WTC11 (cell line): ENCODE measurements at regions not wholly inside any gene's neighbourhood (a gene's known extent, or its start where the extent isn't known, plus 50 kb on each side); places are given as distances from the start of the nearest gene placed in this dataset.

ENCODE experiments used
- ATAC-seq: fragments of 200-7000 bp; cut with Tn5 transposase; 2 replicates; pipeline ENCODE4 v1.10.0; 2021; ENCODE audit warnings: mild to moderate bottlenecking, moderate library complexity
- CTCF ChIA-PET: fragments of 300-600 bp; sonication (Branson Sonifier 250); formaldehyde crosslinking; loops from one replicate; lab custom pipeline; 2021; ENCODE audit warnings: antibody characterized with exemption; lab: Charles Lee
- POLR2A ChIA-PET: fragments of 350-600 bp; sonication (Branson Sonifier 250); formaldehyde crosslinking; loops from one replicate; lab custom pipeline; 2021; ENCODE audit warnings: antibody characterized with exemption; lab: Charles Lee
- DNase-seq: peaks from one replicate; pipeline ENCODE4 v3.0.0; 2021; ENCODE audit warnings: low spot score
- H3K27ac Mint-ChIP-seq: 2 replicates; pipeline ENCODE4 v1.8.0; 2021; ENCODE audit warnings: mixed read lengths
- H3K27me3 Mint-ChIP-seq: 2 replicates; pipeline ENCODE4 v1.8.0; 2021; ENCODE audit warnings: low read depth, mild to moderate bottlenecking, moderate library complexity, mixed read lengths
- H3K36me3 Mint-ChIP-seq: 2 replicates; pipeline ENCODE4 v1.8.0; 2021; ENCODE audit warnings: mixed read lengths
- H3K4me1 Mint-ChIP-seq: 2 replicates; pipeline ENCODE4 v1.8.0; 2022; ENCODE audit warnings: mixed read lengths
- H3K4me3 Mint-ChIP-seq: 2 replicates; pipeline ENCODE4 v1.8.0; 2021; ENCODE audit warnings: mild to moderate bottlenecking, moderate library complexity, mixed read lengths
- H3K9me3 Mint-ChIP-seq: 2 replicates; pipeline ENCODE4 v1.8.0; 2021; ENCODE audit warnings: mixed read lengths
- GRHL2 ChIP-seq: fragments of 250-450 bp; sonication (Bioruptor Pico); IDR thresholded peaks from 2 replicates; pipeline ENCODE4 v1.8.0; 2022; ENCODE audit warnings: mild to moderate bottlenecking, moderate library complexity; ENCODE audit not compliant: insufficient replicate concordance, severe bottlenecking
- HMGA2 ChIP-seq: fragments of 250-450 bp; sonication (Bioruptor Pico); IDR thresholded peaks from 2 replicates; pipeline ENCODE4 v1.4.0; 2021; ENCODE audit warnings: mild to moderate bottlenecking, moderate library complexity
- MYBL2 ChIP-seq: sonication (generic); formaldehyde crosslinking; IDR thresholded peaks from 2 replicates; pipeline ENCODE4 v1.8.1; 2023; ENCODE audit warnings: mild to moderate bottlenecking, moderate library complexity, missing genetic modification reagents
- NR2C2 ChIP-seq: sonication (generic); formaldehyde crosslinking; IDR thresholded peaks from 2 replicates; pipeline ENCODE4 v1.8.0; 2022; ENCODE audit warnings: mild to moderate bottlenecking, missing genetic modification reagents
- ZNF219 ChIP-seq: sonication (generic); formaldehyde crosslinking; IDR thresholded peaks from 2 replicates; pipeline ENCODE4 v1.8.0; 2023; ENCODE audit warnings: missing genetic modification reagents, mild to moderate bottlenecking, borderline replicate concordance
- ZNF232 ChIP-seq: sonication (generic); formaldehyde crosslinking; IDR thresholded peaks from 2 replicates; pipeline ENCODE4 v1.8.0; 2022; ENCODE audit warnings: mild to moderate bottlenecking, missing genetic modification reagents
- TF ChIP-seq, protein P1 (sequence below): sonication (generic); formaldehyde crosslinking; IDR thresholded peaks from 2 replicates; pipeline ENCODE4 v1.8.1; 2023; ENCODE audit warnings: mild to moderate bottlenecking, missing genetic modification reagents, moderate library complexity
- TF ChIP-seq, protein P2 (sequence below): sonication (generic); formaldehyde crosslinking; conservative IDR thresholded peaks from 2 replicates; pipeline ENCODE4 v1.8.1; 2023; ENCODE audit warnings: mild to moderate bottlenecking, low read depth, missing genetic modification reagents, moderate library complexity
- TF ChIP-seq, protein P3 (sequence below): fragments of 250-450 bp; sonication (Bioruptor Pico); IDR thresholded peaks from 2 replicates; pipeline ENCODE4 v2.1.2; 2022; ENCODE audit warnings: mild to moderate bottlenecking, moderate library complexity
- TF ChIP-seq, protein P4 (sequence below): sonication (generic); formaldehyde crosslinking; IDR thresholded peaks from 2 replicates; pipeline ENCODE4 v1.8.1; 2022; ENCODE audit warnings: mild to moderate bottlenecking, missing genetic modification reagents, moderate library complexity, borderline replicate concordance
- TF ChIP-seq, protein P5 (sequence below): fragments of 250-450 bp; sonication (Bioruptor Pico); IDR thresholded peaks from 2 replicates; pipeline ENCODE4 v1.9.0; 2021; ENCODE audit warnings: mild to moderate bottlenecking
- TF ChIP-seq, protein P6 (sequence below): sonication (generic); formaldehyde crosslinking; IDR thresholded peaks from 2 replicates; pipeline ENCODE4 v1.8.1; 2022; ENCODE audit warnings: low read depth, mild to moderate bottlenecking, moderate library complexity, missing genetic modification reagents, borderline replicate concordance
- TF ChIP-seq, protein P7 (sequence below): sonication (generic); formaldehyde crosslinking; IDR thresholded peaks from 2 replicates; pipeline ENCODE4 v1.8.0; 2022; ENCODE audit warnings: mild to moderate bottlenecking, missing genetic modification reagents
- TF ChIP-seq, protein P8 (sequence below): sonication (generic); formaldehyde crosslinking; IDR thresholded peaks from 2 replicates; pipeline ENCODE4 v1.8.1; 2023; ENCODE audit warnings: mild to moderate bottlenecking, missing genetic modification reagents, borderline replicate concordance
- TF ChIP-seq, protein P9 (sequence below): fragments of 250-450 bp; sonication (Bioruptor Pico); IDR thresholded peaks from 2 replicates; pipeline ENCODE4 v1.9.0; 2021; ENCODE audit warnings: mild to moderate bottlenecking, borderline replicate concordance
- TF ChIP-seq, protein P10 (sequence below): fragments of 250-450 bp; sonication (Bioruptor Pico); IDR thresholded peaks from 2 replicates; pipeline ENCODE4 v1.9.0; 2021; ENCODE audit warnings: moderate library complexity, mild to moderate bottlenecking, inconsistent platforms, borderline replicate concordance

DNA sequence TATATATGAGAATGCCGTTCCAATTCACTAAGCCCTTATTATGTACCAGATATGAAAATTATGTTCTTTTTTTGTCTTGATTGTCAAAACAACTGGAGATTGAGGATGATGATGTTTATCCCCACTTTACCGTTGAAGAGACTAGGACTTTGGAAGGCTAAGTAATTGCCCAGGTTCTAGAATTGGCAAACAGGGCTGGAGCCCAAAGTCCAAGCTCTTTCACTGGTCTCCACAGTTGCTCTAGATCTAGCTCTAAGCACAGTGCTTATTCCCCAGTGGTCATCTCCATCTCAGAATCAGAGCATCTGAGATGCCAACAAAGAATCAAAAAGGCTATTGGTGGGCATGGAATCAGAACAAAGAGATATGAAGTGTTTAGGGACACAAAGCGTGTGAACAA, 215.3 kb upstream of the FOXA2 start (continued):
- TF ChIP-seq, protein P1, sequence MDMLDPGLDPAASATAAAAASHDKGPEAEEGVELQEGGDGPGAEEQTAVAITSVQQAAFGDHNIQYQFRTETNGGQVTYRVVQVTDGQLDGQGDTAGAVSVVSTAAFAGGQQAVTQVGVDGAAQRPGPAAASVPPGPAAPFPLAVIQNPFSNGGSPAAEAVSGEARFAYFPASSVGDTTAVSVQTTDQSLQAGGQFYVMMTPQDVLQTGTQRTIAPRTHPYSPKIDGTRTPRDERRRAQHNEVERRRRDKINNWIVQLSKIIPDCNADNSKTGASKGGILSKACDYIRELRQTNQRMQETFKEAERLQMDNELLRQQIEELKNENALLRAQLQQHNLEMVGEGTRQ (CRISPR knock-in tag) = no peak
- TF ChIP-seq, protein P2, sequence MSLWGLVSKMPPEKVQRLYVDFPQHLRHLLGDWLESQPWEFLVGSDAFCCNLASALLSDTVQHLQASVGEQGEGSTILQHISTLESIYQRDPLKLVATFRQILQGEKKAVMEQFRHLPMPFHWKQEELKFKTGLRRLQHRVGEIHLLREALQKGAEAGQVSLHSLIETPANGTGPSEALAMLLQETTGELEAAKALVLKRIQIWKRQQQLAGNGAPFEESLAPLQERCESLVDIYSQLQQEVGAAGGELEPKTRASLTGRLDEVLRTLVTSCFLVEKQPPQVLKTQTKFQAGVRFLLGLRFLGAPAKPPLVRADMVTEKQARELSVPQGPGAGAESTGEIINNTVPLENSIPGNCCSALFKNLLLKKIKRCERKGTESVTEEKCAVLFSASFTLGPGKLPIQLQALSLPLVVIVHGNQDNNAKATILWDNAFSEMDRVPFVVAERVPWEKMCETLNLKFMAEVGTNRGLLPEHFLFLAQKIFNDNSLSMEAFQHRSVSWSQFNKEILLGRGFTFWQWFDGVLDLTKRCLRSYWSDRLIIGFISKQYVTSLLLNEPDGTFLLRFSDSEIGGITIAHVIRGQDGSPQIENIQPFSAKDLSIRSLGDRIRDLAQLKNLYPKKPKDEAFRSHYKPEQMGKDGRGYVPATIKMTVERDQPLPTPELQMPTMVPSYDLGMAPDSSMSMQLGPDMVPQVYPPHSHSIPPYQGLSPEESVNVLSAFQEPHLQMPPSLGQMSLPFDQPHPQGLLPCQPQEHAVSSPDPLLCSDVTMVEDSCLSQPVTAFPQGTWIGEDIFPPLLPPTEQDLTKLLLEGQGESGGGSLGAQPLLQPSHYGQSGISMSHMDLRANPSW (CRISPR knock-in tag) = no peak
- TF ChIP-seq, protein P3, sequence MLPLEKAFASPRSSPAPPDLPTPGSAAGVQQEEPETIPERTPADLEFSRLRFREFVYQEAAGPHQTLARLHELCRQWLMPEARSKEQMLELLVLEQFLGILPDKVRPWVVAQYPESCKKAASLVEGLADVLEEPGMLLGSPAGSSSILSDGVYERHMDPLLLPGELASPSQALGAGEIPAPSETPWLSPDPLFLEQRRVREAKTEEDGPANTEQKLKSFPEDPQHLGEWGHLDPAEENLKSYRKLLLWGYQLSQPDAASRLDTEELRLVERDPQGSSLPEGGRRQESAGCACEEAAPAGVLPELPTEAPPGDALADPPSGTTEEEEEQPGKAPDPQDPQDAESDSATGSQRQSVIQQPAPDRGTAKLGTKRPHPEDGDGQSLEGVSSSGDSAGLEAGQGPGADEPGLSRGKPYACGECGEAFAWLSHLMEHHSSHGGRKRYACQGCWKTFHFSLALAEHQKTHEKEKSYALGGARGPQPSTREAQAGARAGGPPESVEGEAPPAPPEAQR (CRISPR knock-in tag) = no peak
- TF ChIP-seq, protein P4, sequence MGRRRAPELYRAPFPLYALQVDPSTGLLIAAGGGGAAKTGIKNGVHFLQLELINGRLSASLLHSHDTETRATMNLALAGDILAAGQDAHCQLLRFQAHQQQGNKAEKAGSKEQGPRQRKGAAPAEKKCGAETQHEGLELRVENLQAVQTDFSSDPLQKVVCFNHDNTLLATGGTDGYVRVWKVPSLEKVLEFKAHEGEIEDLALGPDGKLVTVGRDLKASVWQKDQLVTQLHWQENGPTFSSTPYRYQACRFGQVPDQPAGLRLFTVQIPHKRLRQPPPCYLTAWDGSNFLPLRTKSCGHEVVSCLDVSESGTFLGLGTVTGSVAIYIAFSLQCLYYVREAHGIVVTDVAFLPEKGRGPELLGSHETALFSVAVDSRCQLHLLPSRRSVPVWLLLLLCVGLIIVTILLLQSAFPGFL (CRISPR knock-in tag) = no peak
- no peak for TF ChIP-seq ZNF232 (CRISPR knock-in tag)
- TF ChIP-seq, protein P5, sequence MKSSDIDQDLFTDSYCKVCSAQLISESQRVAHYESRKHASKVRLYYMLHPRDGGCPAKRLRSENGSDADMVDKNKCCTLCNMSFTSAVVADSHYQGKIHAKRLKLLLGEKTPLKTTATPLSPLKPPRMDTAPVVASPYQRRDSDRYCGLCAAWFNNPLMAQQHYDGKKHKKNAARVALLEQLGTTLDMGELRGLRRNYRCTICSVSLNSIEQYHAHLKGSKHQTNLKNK (CRISPR knock-in tag) = no peak
- TF ChIP-seq ZNF219 (CRISPR knock-in tag) = no peak
- TF ChIP-seq GRHL2 (CRISPR knock-in tag) = no peak
- TF ChIP-seq MYBL2 = no peak

DNA sequence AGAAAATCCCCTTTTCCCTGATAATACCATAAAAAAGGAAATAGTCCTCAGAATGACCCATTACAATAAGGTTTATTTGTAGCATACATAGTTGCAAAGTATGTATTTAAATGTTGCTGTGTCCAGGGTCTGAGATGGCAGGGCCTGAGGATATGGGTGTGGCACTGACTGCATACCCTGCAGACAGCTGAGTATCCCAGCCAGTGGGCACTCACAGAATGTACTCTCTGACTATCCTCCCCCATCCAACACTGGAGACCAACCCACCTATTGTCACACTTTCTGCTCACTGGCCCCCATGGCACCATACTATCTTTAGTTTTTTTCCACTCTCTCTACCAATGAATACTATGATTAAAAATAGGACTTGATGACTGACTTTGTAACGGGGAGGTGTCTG, 215.8 kb upstream of the FOXA2 start:
- no peak for ATAC-seq
- POLR2A ChIA-PET = no interaction called here
- TF ChIP-seq, protein P6, sequence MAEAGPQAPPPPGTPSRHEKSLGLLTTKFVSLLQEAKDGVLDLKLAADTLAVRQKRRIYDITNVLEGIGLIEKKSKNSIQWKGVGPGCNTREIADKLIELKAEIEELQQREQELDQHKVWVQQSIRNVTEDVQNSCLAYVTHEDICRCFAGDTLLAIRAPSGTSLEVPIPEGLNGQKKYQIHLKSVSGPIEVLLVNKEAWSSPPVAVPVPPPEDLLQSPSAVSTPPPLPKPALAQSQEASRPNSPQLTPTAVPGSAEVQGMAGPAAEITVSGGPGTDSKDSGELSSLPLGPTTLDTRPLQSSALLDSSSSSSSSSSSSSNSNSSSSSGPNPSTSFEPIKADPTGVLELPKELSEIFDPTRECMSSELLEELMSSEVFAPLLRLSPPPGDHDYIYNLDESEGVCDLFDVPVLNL = no peak
- TF ChIP-seq, protein P7, sequence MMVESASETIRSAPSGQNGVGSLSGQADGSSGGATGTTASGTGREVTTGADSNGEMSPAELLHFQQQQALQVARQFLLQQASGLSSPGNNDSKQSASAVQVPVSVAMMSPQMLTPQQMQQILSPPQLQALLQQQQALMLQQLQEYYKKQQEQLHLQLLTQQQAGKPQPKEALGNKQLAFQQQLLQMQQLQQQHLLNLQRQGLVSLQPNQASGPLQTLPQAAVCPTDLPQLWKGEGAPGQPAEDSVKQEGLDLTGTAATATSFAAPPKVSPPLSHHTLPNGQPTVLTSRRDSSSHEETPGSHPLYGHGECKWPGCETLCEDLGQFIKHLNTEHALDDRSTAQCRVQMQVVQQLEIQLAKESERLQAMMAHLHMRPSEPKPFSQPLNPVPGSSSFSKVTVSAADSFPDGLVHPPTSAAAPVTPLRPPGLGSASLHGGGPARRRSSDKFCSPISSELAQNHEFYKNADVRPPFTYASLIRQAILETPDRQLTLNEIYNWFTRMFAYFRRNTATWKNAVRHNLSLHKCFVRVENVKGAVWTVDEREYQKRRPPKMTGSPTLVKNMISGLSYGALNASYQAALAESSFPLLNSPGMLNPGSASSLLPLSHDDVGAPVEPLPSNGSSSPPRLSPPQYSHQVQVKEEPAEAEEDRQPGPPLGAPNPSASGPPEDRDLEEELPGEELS (CRISPR knock-in tag) = no peak
- TF ChIP-seq, protein P8, sequence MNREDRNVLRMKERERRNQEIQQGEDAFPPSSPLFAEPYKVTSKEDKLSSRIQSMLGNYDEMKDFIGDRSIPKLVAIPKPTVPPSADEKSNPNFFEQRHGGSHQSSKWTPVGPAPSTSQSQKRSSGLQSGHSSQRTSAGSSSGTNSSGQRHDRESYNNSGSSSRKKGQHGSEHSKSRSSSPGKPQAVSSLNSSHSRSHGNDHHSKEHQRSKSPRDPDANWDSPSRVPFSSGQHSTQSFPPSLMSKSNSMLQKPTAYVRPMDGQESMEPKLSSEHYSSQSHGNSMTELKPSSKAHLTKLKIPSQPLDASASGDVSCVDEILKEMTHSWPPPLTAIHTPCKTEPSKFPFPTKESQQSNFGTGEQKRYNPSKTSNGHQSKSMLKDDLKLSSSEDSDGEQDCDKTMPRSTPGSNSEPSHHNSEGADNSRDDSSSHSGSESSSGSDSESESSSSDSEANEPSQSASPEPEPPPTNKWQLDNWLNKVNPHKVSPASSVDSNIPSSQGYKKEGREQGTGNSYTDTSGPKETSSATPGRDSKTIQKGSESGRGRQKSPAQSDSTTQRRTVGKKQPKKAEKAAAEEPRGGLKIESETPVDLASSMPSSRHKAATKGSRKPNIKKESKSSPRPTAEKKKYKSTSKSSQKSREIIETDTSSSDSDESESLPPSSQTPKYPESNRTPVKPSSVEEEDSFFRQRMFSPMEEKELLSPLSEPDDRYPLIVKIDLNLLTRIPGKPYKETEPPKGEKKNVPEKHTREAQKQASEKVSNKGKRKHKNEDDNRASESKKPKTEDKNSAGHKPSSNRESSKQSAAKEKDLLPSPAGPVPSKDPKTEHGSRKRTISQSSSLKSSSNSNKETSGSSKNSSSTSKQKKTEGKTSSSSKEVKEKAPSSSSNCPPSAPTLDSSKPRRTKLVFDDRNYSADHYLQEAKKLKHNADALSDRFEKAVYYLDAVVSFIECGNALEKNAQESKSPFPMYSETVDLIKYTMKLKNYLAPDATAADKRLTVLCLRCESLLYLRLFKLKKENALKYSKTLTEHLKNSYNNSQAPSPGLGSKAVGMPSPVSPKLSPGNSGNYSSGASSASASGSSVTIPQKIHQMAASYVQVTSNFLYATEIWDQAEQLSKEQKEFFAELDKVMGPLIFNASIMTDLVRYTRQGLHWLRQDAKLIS = no peak
- TF ChIP-seq, protein P9, sequence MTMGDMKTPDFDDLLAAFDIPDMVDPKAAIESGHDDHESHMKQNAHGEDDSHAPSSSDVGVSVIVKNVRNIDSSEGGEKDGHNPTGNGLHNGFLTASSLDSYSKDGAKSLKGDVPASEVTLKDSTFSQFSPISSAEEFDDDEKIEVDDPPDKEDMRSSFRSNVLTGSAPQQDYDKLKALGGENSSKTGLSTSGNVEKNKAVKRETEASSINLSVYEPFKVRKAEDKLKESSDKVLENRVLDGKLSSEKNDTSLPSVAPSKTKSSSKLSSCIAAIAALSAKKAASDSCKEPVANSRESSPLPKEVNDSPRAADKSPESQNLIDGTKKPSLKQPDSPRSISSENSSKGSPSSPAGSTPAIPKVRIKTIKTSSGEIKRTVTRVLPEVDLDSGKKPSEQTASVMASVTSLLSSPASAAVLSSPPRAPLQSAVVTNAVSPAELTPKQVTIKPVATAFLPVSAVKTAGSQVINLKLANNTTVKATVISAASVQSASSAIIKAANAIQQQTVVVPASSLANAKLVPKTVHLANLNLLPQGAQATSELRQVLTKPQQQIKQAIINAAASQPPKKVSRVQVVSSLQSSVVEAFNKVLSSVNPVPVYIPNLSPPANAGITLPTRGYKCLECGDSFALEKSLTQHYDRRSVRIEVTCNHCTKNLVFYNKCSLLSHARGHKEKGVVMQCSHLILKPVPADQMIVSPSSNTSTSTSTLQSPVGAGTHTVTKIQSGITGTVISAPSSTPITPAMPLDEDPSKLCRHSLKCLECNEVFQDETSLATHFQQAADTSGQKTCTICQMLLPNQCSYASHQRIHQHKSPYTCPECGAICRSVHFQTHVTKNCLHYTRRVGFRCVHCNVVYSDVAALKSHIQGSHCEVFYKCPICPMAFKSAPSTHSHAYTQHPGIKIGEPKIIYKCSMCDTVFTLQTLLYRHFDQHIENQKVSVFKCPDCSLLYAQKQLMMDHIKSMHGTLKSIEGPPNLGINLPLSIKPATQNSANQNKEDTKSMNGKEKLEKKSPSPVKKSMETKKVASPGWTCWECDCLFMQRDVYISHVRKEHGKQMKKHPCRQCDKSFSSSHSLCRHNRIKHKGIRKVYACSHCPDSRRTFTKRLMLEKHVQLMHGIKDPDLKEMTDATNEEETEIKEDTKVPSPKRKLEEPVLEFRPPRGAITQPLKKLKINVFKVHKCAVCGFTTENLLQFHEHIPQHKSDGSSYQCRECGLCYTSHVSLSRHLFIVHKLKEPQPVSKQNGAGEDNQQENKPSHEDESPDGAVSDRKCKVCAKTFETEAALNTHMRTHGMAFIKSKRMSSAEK (CRISPR knock-in tag) = no peak
- TF ChIP-seq HMGA2 (CRISPR knock-in tag) (no peak), NR2C2 (CRISPR knock-in tag) (no peak)
- TF ChIP-seq, protein P10, sequence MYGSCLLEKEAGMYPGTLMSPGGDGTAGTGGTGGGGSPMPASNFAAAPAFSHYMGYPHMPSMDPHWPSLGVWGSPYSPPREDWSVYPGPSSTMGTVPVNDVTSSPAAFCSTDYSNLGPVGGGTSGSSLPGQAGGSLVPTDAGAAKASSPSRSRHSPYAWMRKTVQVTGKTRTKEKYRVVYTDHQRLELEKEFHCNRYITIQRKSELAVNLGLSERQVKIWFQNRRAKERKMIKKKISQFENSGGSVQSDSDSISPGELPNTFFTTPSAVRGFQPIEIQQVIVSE = no peak

More for the DNA sequence above, 215.8 kb upstream of the FOXA2 start:
- Mint-ChIP-seq H3K27me3 (no peaks in the 10 kb centered on the region), H3K36me3 (no peaks in the 10 kb centered on the region), H3K9me3 (peaks cover 7% of the 10 kb centered on the region; the same call in 1 of the 2 replicates), H3K27ac (no peak overlapping the region), H3K4me1 (peaks cover 30% of the 10 kb centered on the region), H3K4me3 (no peak overlapping the region)
- CTCF ChIA-PET = interaction anchor here (1.6 kb wide), 1 partner anchor 108 kb away, joined by 5 read pairs; no protein-coding TSS in a partner anchor
- DNase-seq = no peak
